ENCODE measurements at regions not wholly inside any gene's neighbourhood (a gene's known extent, or its start where the extent isn't known, plus 50 kb on each side); places are given as distances from the start of the nearest gene placed in this dataset.

DNA sequence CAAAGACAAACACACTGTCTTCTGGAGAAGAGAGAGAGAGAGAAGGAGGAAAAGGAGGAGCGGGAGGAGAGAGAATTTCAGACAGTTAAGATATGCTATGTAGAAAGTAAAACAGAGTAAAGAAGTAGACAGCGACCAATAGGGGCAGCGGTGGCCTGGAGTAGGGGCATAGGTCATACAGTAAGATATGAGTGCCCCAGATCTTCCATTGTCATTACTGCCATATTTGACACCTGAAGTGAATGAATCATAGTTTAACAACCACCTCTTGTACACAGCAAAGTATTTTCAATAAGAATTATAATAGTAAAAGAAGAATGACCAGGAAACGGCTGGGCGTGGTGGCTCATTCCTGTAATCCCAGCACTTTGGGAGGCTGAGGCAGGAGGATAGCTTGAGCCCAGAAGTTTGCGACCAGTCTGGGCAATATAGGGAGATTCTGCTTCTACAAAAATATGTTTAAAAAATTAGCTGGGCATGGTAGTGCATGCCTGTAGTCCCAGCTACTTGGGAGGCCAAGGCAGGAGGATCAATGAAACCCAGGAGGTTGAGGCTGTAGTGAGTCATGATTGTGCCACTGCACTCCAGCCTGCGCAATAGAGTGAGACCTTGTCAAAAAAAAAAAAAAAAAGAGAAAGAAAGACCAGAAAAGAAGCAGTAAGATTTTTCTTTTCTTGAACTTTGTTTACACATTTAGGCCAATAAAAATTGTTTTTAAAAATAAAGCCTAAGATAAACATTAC lies 77.0 kb upstream of the GPR158 start:
- H4K20me1 ChIP-seq (ENCODE audit: insufficient read depth), result no peaks in the 10 kb centered on the region
- no peak overlapping the region for H3K4me3 ChIP-seq (ENCODE audit: low read depth in 2 of 2, low read length in 1 of 2)
- ChIA-PET POLR2A (no interaction called here), CTCF (interaction anchor here (0.6 to 1.6 kb wide), 2 partner anchors 15 to 1353 kb away, joined by 3 to 10 read pairs; no protein-coding TSS in a partner anchor)
- 69% methylated on average over 7 of the region's 7 CpGs for WGBS (ENCODE audit: low lambda C conversion rate)
- H3K9ac ChIP-seq, result no peak overlapping the region
- no peaks in the 10 kb centered on the region for H3K9me2 ChIP-seq
- no peak overlapping the region for H3K4me2 ChIP-seq
- DNase-seq, result no peak
- no peak overlapping the region for H2AFZ ChIP-seq (ENCODE audit: low read depth)
- TF ChIP-seq CHD2 (IDR thresholded peaks at IDR 0.05; ENCODE audit: low read length, partially characterized antibody) (no peak), EZH2phosphoT487 (IDR thresholded peaks at IDR 0.05; ENCODE audit: borderline replicate concordance, low read depth) (no peak), MAX (IDR thresholded peaks at IDR 0.05; ENCODE audit: low read depth) (no peak), FOSL2 (IDR thresholded peaks at IDR 0.05; ENCODE audit: borderline replicate concordance, low read depth) (no peak), IRF3 (IDR thresholded peaks at IDR 0.05; ENCODE audit: low read depth, low read length) (no peak)
- no peaks in the 10 kb centered on the region for H3K36me3 ChIP-seq (replicated peaks in 1 of 2; ENCODE audit: control insufficient read depth in 1 of 2, insufficient read depth in 2 of 2, low read length in 1 of 2)
- H3K79me2 ChIP-seq (ENCODE audit: insufficient read depth), result no peaks in the 10 kb centered on the region
- no peak overlapping the region for H3K27ac ChIP-seq (ENCODE audit: low read depth in 2 of 2, low read length in 1 of 2)
- no peaks in the 10 kb centered on the region for H3K9me3 ChIP-seq
- no peaks in the 10 kb centered on the region for H3F3A ChIP-seq (replicated peaks; ENCODE audit: insufficient read depth)
- H3K27me3 ChIP-seq (ENCODE audit: insufficient read depth), result no peaks in the 10 kb centered on the region; the same call in 1 of the 2 replicates
- peaks cover 0 to 5% of the 10 kb centered on the region in 2 experiments; a peak in 1 of 4 replicates for H3K4me1 ChIP-seq (ENCODE audit: control insufficient read depth in 1 of 2, insufficient read depth in 2 of 2, low read depth in 1 of 2, low read length in 1 of 2)

- CTCF ChIA-PET, result interaction anchor here (1.2 to 2.2 kb wide), 3 partner anchors 13 to 127 kb away, joined by 3 to 7 read pairs (median 6); no protein-coding TSS in a partner anchor
- TF ChIP-seq CHD2 (IDR thresholded peaks at IDR 0.05; ENCODE audit: low read length, partially characterized antibody), result no peak
- no peak for TF ChIP-seq SMC3 (IDR thresholded peaks at IDR 0.05; ENCODE audit: low read depth, low read length)
- TF ChIP-seq RFX5 (IDR thresholded peaks at IDR 0.05; ENCODE audit: low read length), result no peak
- TF ChIP-seq RAD21 (IDR thresholded peaks at IDR 0.05; ENCODE audit: low read length), result no peak
- TF ChIP-seq EP300 (IDR thresholded peaks at IDR 0.05; ENCODE audit: borderline replicate concordance in 1 of 2, low read depth in 1 of 2, low read length in 1 of 2), result no peak
- no peak for TF ChIP-seq FOXM1 (IDR thresholded peaks at IDR 0.05; ENCODE audit: low read depth)
- TF ChIP-seq, protein P1, sequence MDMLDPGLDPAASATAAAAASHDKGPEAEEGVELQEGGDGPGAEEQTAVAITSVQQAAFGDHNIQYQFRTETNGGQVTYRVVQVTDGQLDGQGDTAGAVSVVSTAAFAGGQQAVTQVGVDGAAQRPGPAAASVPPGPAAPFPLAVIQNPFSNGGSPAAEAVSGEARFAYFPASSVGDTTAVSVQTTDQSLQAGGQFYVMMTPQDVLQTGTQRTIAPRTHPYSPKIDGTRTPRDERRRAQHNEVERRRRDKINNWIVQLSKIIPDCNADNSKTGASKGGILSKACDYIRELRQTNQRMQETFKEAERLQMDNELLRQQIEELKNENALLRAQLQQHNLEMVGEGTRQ (IDR thresholded peaks at IDR 0.05; ENCODE audit: borderline replicate concordance, low read depth, low read length), result no peak
- TF ChIP-seq FOSL2 (IDR thresholded peaks at IDR 0.05; ENCODE audit: borderline replicate concordance, low read depth), result no peak
- no peak for TF ChIP-seq TEAD4 (IDR thresholded peaks at IDR 0.05; ENCODE audit: borderline replicate concordance, insufficient read depth)
- TF ChIP-seq, protein P2, sequence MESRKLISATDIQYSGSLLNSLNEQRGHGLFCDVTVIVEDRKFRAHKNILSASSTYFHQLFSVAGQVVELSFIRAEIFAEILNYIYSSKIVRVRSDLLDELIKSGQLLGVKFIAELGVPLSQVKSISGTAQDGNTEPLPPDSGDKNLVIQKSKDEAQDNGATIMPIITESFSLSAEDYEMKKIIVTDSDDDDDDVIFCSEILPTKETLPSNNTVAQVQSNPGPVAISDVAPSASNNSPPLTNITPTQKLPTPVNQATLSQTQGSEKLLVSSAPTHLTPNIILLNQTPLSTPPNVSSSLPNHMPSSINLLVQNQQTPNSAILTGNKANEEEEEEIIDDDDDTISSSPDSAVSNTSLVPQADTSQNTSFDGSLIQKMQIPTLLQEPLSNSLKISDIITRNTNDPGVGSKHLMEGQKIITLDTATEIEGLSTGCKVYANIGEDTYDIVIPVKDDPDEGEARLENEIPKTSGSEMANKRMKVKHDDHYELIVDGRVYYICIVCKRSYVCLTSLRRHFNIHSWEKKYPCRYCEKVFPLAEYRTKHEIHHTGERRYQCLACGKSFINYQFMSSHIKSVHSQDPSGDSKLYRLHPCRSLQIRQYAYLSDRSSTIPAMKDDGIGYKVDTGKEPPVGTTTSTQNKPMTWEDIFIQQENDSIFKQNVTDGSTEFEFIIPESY (IDR thresholded peaks at IDR 0.05; ENCODE audit: borderline replicate concordance, low read depth), result no peak
- TF ChIP-seq NRF1 (IDR thresholded peaks at IDR 0.05; ENCODE audit: low read depth, low read length), result no peak
- no peak for TF ChIP-seq NFIC (IDR thresholded peaks at IDR 0.05; ENCODE audit: borderline replicate concordance)
- TF ChIP-seq ELF1 (IDR thresholded peaks at IDR 0.05), result no peak
- no peak for TF ChIP-seq MEF2A (IDR thresholded peaks at IDR 0.05; ENCODE audit: borderline replicate concordance, low read depth)
- no peak for TF ChIP-seq MAX (IDR thresholded peaks at IDR 0.05; ENCODE audit: low read depth)
- TF ChIP-seq GABPA (IDR thresholded peaks at IDR 0.05; ENCODE audit: low read depth), result no peak
Measured at GRCh38 chr10:25100141-25100540, 74.7 kb upstream of the GPR158 start.

More at GRCh38 chr10:25100141-25100540, 74.7 kb upstream of the GPR158 start:
- Histone ChIP-seq H3K4me3 (ENCODE audit: low read depth in 2 of 2, low read length in 1 of 2) (no peak overlapping the region), H3K9ac (no peak overlapping the region), H3K9me2 (no peaks in the 10 kb centered on the region), H3K27ac (ENCODE audit: low read depth in 2 of 2, low read length in 1 of 2) (no peak overlapping the region), H3K36me3 (replicated peaks in 1 of 2; ENCODE audit: control insufficient read depth in 1 of 2, insufficient read depth in 2 of 2, low read length in 1 of 2) (no peaks in the 10 kb centered on the region), H3K4me2 (no peak overlapping the region), H3F3A (replicated peaks; ENCODE audit: insufficient read depth) (no peaks in the 10 kb centered on the region), H3K9me3 (no peaks in the 10 kb centered on the region), H3K79me2 (ENCODE audit: insufficient read depth) (no peaks in the 10 kb centered on the region), H2AFZ (ENCODE audit: low read depth) (no peak overlapping the region), H3K27me3 (ENCODE audit: insufficient read depth) (no peaks in the 10 kb centered on the region; the same call in 1 of the 2 replicates), H4K20me1 (ENCODE audit: insufficient read depth) (no peaks in the 10 kb centered on the region), H3K4me1 (ENCODE audit: control insufficient read depth in 1 of 2, insufficient read depth in 2 of 2, low read depth in 1 of 2, low read length in 1 of 2) (peaks cover 0 to 5% of the 10 kb centered on the region in 2 experiments; a peak in 1 of 4 replicates)
- no peak for DNase-seq
- POLR2A ChIA-PET, result no interaction called here
- 42% methylated on average over 3 of the region's 3 CpGs for WGBS (ENCODE audit: low lambda C conversion rate)

All from SK-N-SH (cell line).